ENCODE measurements at regions not wholly inside any gene's neighbourhood (a gene's known extent, or its start where the extent isn't known, plus 50 kb on each side); places are given as distances from the start of the nearest gene placed in this dataset.
"Not testable (repeated sequence)": the region's sequence is repeated elsewhere in the genome, so short reads cannot be mapped to it uniquely, and the experiment has no call there.

GRCh38 chr3:84734731-84735130 is 224.1 kb upstream of the CADM2 start:
- DNase-seq (ENCODE audit: low spot score); H3K9me3 Mint-ChIP-seq; H3K4me3 ChIP-seq; H3K4me1 Mint-ChIP-seq; H3K27me3 ChIP-seq (ENCODE audit: insufficient read depth); H3K4me3 Mint-ChIP-seq; H3K36me3 Mint-ChIP-seq (ENCODE audit: low read depth); H2AFZ ChIP-seq; H4K20me1 ChIP-seq (replicated peaks; ENCODE audit: insufficient read depth); H3K27ac Mint-ChIP-seq; ATAC-seq; H3K27ac ChIP-seq (ENCODE audit: low read depth); H3K36me3 ChIP-seq (ENCODE audit: insufficient read depth); H3K4me2 ChIP-seq; H3F3A ChIP-seq (replicated peaks; ENCODE audit: low read depth); H3K4me1 ChIP-seq (ENCODE audit: insufficient read depth); H3K79me2 ChIP-seq (replicated peaks; ENCODE audit: insufficient read depth); H3K9me2 ChIP-seq (ENCODE audit: insufficient read depth); H3K27me3 Mint-ChIP-seq (ENCODE audit: insufficient read depth, low read depth, poor library complexity): not testable (repeated sequence)

- Mint-ChIP-seq H3K4me1 (peaks cover 3% of the 10 kb centered on the region; the same call in 1 of the 3 replicates), H3K27ac (no peak overlapping the region), H3K36me3 (ENCODE audit: low read depth) (no peaks in the 10 kb centered on the region), H3K4me3 (no peak overlapping the region), H3K27me3 (ENCODE audit: insufficient read depth, low read depth, poor library complexity) (no peaks in the 10 kb centered on the region), H3K9me3 (0 out of 3 replicates have a peak, but pooled peaks cover 3% of the 10 kb centered on the region)
- H4K20me1 ChIP-seq (replicated peaks; ENCODE audit: insufficient read depth) = no peaks in the 10 kb centered on the region
- ATAC-seq (no peak), DNase-seq (ENCODE audit: low spot score) (no peak)
- no peak overlapping the region for H3K4me2 ChIP-seq
- H3K4me1 ChIP-seq (ENCODE audit: insufficient read depth) = no peaks in the 10 kb centered on the region
- no peaks in the 10 kb centered on the region for H3K27me3 ChIP-seq (ENCODE audit: insufficient read depth)
- H3F3A ChIP-seq (replicated peaks; ENCODE audit: low read depth) = no peaks in the 10 kb centered on the region
- no peaks in the 10 kb centered on the region for H3K9me2 ChIP-seq (ENCODE audit: insufficient read depth)
- H3K27ac ChIP-seq (ENCODE audit: low read depth) = no peak overlapping the region
- H3K4me3 ChIP-seq = no peak overlapping the region
- TF ChIP-seq CREB1 (CRISPR knock-in tag; IDR thresholded peaks at IDR 0.05; ENCODE audit: low read depth) = no peak
- TF ChIP-seq NANOG (IDR thresholded peaks at IDR 0.05; ENCODE audit: borderline replicate concordance) = no peak
- TF ChIP-seq POLR2AphosphoS5 (IDR thresholded peaks at IDR 0.05; ENCODE audit: low read depth) = no peak
- TF ChIP-seq EZH2phosphoT487 (IDR thresholded peaks at IDR 0.05; ENCODE audit: unreplicated experiment) = no peak
- no peak overlapping the region; the same call in 1 of the 2 replicates for H2AFZ ChIP-seq
- no peaks in the 10 kb centered on the region for H3K79me2 ChIP-seq (replicated peaks; ENCODE audit: insufficient read depth)
- H3K36me3 ChIP-seq (ENCODE audit: insufficient read depth) = no peaks in the 10 kb centered on the region
Observed at GRCh38 chr3:84738086-84738485, 220.7 kb upstream of the CADM2 start.

DNA sequence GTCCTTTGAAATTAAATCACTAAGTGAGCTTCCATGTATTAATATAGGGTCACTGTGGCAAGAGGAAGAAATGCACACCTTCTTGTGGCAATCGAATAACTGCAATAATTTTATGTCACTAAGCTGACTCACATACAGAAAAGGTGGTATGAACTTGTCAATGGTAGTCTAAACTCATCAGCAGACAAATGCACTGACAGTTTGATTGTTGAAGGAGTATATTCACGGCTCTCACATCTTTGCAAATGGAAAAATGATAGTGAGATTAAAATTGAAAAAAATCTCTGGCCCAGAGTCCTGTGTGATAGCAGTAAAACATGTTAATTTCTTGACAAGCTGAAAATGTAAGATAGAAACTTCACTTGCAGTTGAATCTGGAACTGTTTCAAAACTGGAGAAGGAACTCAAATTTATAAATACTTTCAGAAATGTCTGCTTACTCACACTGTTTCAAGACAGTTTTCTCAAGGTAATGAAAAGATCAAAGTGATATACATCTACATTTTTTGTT is 215.8 kb upstream of the CADM2 start:
- Histone ChIP-seq H3K36me3 (ENCODE audit: insufficient read depth) (no peaks in the 10 kb centered on the region), H3K27me3 (ENCODE audit: insufficient read depth) (no peaks in the 10 kb centered on the region), H3K4me3 (no peak overlapping the region), H3K9me2 (ENCODE audit: insufficient read depth) (no peaks in the 10 kb centered on the region), H3K27ac (ENCODE audit: low read depth) (no peak overlapping the region), H2AFZ (no peak overlapping the region), H3K79me2 (replicated peaks; ENCODE audit: insufficient read depth) (no peaks in the 10 kb centered on the region), H4K20me1 (replicated peaks; ENCODE audit: insufficient read depth) (no peaks in the 10 kb centered on the region), H3K4me1 (ENCODE audit: insufficient read depth) (no peaks in the 10 kb centered on the region), H3K4me2 (no peak overlapping the region), H3F3A (replicated peaks; ENCODE audit: low read depth) (no peaks in the 10 kb centered on the region)
- no peaks in the 10 kb centered on the region for H3K27me3 Mint-ChIP-seq (ENCODE audit: insufficient read depth, low read depth, poor library complexity)
- no peak overlapping the region for H3K4me3 Mint-ChIP-seq
- ATAC-seq = no peak
- peaks cover 9% of the 10 kb centered on the region; the same call in 2 of the 3 replicates for H3K4me1 Mint-ChIP-seq
- no peak for DNase-seq (ENCODE audit: low spot score)
- no peak overlapping the region; the same call in 1 of the 2 replicates for H3K27ac Mint-ChIP-seq
- no peaks in the 10 kb centered on the region for H3K36me3 Mint-ChIP-seq (ENCODE audit: low read depth)
- H3K9me3 Mint-ChIP-seq = no peaks in the 10 kb centered on the region
- TF ChIP-seq EZH2 (IDR thresholded peaks at IDR 0.05; ENCODE audit: low read depth, unreplicated experiment) (no peak), ZNF114 (CRISPR knock-in tag; IDR thresholded peaks at IDR 0.05) (no peak), EZH2phosphoT487 (IDR thresholded peaks at IDR 0.05; ENCODE audit: unreplicated experiment) (no peak), CREB1 (CRISPR knock-in tag; IDR thresholded peaks at IDR 0.05; ENCODE audit: low read depth) (no peak)
- TF ChIP-seq, protein P1, sequence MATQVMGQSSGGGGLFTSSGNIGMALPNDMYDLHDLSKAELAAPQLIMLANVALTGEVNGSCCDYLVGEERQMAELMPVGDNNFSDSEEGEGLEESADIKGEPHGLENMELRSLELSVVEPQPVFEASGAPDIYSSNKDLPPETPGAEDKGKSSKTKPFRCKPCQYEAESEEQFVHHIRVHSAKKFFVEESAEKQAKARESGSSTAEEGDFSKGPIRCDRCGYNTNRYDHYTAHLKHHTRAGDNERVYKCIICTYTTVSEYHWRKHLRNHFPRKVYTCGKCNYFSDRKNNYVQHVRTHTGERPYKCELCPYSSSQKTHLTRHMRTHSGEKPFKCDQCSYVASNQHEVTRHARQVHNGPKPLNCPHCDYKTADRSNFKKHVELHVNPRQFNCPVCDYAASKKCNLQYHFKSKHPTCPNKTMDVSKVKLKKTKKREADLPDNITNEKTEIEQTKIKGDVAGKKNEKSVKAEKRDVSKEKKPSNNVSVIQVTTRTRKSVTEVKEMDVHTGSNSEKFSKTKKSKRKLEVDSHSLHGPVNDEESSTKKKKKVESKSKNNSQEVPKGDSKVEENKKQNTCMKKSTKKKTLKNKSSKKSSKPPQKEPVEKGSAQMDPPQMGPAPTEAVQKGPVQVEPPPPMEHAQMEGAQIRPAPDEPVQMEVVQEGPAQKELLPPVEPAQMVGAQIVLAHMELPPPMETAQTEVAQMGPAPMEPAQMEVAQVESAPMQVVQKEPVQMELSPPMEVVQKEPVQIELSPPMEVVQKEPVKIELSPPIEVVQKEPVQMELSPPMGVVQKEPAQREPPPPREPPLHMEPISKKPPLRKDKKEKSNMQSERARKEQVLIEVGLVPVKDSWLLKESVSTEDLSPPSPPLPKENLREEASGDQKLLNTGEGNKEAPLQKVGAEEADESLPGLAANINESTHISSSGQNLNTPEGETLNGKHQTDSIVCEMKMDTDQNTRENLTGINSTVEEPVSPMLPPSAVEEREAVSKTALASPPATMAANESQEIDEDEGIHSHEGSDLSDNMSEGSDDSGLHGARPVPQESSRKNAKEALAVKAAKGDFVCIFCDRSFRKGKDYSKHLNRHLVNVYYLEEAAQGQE (IDR thresholded peaks at IDR 0.05; ENCODE audit: unreplicated experiment) = no peak
- TF ChIP-seq, protein P2, sequence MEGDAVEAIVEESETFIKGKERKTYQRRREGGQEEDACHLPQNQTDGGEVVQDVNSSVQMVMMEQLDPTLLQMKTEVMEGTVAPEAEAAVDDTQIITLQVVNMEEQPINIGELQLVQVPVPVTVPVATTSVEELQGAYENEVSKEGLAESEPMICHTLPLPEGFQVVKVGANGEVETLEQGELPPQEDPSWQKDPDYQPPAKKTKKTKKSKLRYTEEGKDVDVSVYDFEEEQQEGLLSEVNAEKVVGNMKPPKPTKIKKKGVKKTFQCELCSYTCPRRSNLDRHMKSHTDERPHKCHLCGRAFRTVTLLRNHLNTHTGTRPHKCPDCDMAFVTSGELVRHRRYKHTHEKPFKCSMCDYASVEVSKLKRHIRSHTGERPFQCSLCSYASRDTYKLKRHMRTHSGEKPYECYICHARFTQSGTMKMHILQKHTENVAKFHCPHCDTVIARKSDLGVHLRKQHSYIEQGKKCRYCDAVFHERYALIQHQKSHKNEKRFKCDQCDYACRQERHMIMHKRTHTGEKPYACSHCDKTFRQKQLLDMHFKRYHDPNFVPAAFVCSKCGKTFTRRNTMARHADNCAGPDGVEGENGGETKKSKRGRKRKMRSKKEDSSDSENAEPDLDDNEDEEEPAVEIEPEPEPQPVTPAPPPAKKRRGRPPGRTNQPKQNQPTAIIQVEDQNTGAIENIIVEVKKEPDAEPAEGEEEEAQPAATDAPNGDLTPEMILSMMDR (conservative IDR thresholded peaks at IDR 0.05; ENCODE audit: low read depth in 2 of 2) = no peak
